ENCODE measurements at regions not wholly inside any gene's neighbourhood (a gene's known extent, or its start where the extent isn't known, plus 50 kb on each side); places are given as distances from the start of the nearest gene placed in this dataset.

DNA sequence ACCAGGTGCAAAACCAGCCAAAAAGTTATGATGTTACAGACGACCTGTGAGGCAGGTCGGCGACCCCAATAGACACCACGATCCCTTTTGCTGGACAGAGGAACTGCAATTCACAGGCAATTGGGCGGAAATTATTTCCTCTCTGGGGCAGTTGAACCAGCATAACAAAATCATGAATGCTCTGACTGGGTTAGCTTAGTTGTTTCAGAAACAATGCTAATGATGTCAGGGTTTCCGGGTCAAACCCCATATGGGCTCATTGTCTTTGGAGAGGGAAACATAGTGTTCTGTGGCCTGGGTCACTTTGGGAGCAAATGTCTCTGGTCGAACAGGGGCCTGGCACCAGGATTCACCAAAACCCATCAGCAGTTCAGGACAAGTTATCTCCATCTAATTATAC lies 669.1 kb upstream of the NRP1 start:
- dilution Hi-C loops (cut with MboI; ENCODE audit: extremely low pct_ligation_motif_present, low sequenced_read_pairs) = no loop called here
- H3K79me2 ChIP-seq (ENCODE audit: control insufficient read depth, insufficient read depth, low read length) = no peaks in the 10 kb centered on the region
- FAIRE-seq = no peak

GRCh38 chr10:34002896-34003295 lies 668.4 kb upstream of the NRP1 start:
- Histone ChIP-seq H3K27ac (ENCODE audit: control insufficient read depth, insufficient read depth, low read length) (no peak overlapping the region), H3K4me1 (ENCODE audit: control insufficient read depth, extremely low read depth, insufficient read depth, low read length) (no peaks in the 10 kb centered on the region), H3K36me3 (ENCODE audit: control insufficient read depth in 2 of 2, extremely low read depth in 1 of 2, insufficient read depth in 2 of 2, low read length in 2 of 2) (no peaks in the 10 kb centered on the region), H3K27me3 (ENCODE audit: control insufficient read depth, extremely low read depth, insufficient read depth, low read length) (no peaks in the 10 kb centered on the region), H4K20me1 (ENCODE audit: control insufficient read depth, extremely low read depth, insufficient read depth, low read length) (no peaks in the 10 kb centered on the region), H3K79me2 (ENCODE audit: control insufficient read depth, insufficient read depth, low read length) (no peaks in the 10 kb centered on the region), H3K9me3 (ENCODE audit: control insufficient read depth, low read depth, low read length) (no peaks in the 10 kb centered on the region), H3K4me2 (ENCODE audit: control insufficient read depth, extremely low read depth, insufficient read depth, low read depth, low read length) (no peak overlapping the region), H2AFZ (ENCODE audit: control insufficient read depth, low read length) (no peak overlapping the region), H3K9me1 (ENCODE audit: control insufficient read depth, extremely low read depth, insufficient read depth, low read length) (no peaks in the 10 kb centered on the region), H3K9ac (ENCODE audit: control insufficient read depth, extremely low read depth, insufficient read depth, low read length) (no peak overlapping the region), H3K4me3 (ENCODE audit: control insufficient read depth in 2 of 3, extremely low read depth in 1 of 3, insufficient read depth in 2 of 3, low read depth in 1 of 3, low read length in 3 of 3) (no peak overlapping the region)
- no peak for FAIRE-seq
- dilution Hi-C loops (cut with MboI; ENCODE audit: extremely low pct_ligation_motif_present, low sequenced_read_pairs) = no loop called here
- no peak for DNase-seq (ENCODE audit: low read depth, low spot score)
- no peak for TF ChIP-seq EZH2 (IDR thresholded peaks at IDR 0.05; ENCODE audit: low read length)
- TF ChIP-seq CTCF (optimal IDR thresholded peaks at IDR 0.05 in 1 of 3, IDR thresholded peaks at IDR 0.05 in 1 of 3, conservative IDR thresholded peaks at IDR 0.05 in 1 of 3; ENCODE audit: extremely low read depth in 1 of 3, insufficient read depth in 2 of 3, low read length in 3 of 3) = no peak

More for the DNA sequence above, 669.1 kb upstream of the NRP1 start:
- Histone ChIP-seq H3K36me3 (ENCODE audit: control insufficient read depth in 2 of 2, extremely low read depth in 1 of 2, insufficient read depth in 2 of 2, low read length in 2 of 2) (no peaks in the 10 kb centered on the region), H3K27ac (ENCODE audit: control insufficient read depth, insufficient read depth, low read length) (no peak overlapping the region), H2AFZ (ENCODE audit: control insufficient read depth, low read length) (no peak overlapping the region), H3K27me3 (ENCODE audit: control insufficient read depth, extremely low read depth, insufficient read depth, low read length) (no peaks in the 10 kb centered on the region), H3K9me3 (ENCODE audit: control insufficient read depth, low read depth, low read length) (no peaks in the 10 kb centered on the region), H3K4me2 (ENCODE audit: control insufficient read depth, extremely low read depth, insufficient read depth, low read depth, low read length) (no peak overlapping the region), H3K9me1 (ENCODE audit: control insufficient read depth, extremely low read depth, insufficient read depth, low read length) (no peaks in the 10 kb centered on the region), H4K20me1 (ENCODE audit: control insufficient read depth, extremely low read depth, insufficient read depth, low read length) (no peaks in the 10 kb centered on the region), H3K4me3 (ENCODE audit: control insufficient read depth in 2 of 3, extremely low read depth in 1 of 3, insufficient read depth in 2 of 3, low read depth in 1 of 3, low read length in 3 of 3) (no peak overlapping the region), H3K9ac (ENCODE audit: control insufficient read depth, extremely low read depth, insufficient read depth, low read length) (no peak overlapping the region), H3K4me1 (ENCODE audit: control insufficient read depth, extremely low read depth, insufficient read depth, low read length) (no peaks in the 10 kb centered on the region)
- TF ChIP-seq CTCF (optimal IDR thresholded peaks at IDR 0.05 in 1 of 3, IDR thresholded peaks at IDR 0.05 in 1 of 3, conservative IDR thresholded peaks at IDR 0.05 in 1 of 3; ENCODE audit: extremely low read depth in 1 of 3, insufficient read depth in 2 of 3, low read length in 3 of 3) (no peak), EZH2 (IDR thresholded peaks at IDR 0.05; ENCODE audit: low read length) (no peak)
- no peak for DNase-seq (ENCODE audit: low read depth, low spot score)

Data from keratinocyte (primary cell).